Mammary epithelial cell (primary cell): ENCODE measurements at regions not wholly inside any gene's neighbourhood (a gene's known extent, or its start where the extent isn't known, plus 50 kb on each side); places are given as distances from the start of the nearest gene placed in this dataset.

Experiments used
- CTCF ChIP-seq, 2 donors: IDR thresholded peaks in 1 of 2; conservative IDR thresholded peaks in 1 of 2; 2 replicates each; pipeline ENCODE4 v1.5.1; 2011 to 2012; ENCODE audit warnings: inconsistent platforms in 2 of 2, low read length in 2 of 2, mild to moderate bottlenecking in 2 of 2, control low read depth in 1 of 2, low read depth in 1 of 2; ENCODE audit not compliant: insufficient read depth in 1 of 2; ENCODE audit errors: extremely low read depth in 1 of 2
- EZH2 ChIP-seq: IDR thresholded peaks from 2 replicates; pipeline ENCODE4 v1.6.1; 2012; ENCODE audit warnings: low read length, inconsistent platforms, borderline replicate concordance

GRCh38 chr4:74635490-74636123 is 158.7 kb downstream of the BTC start:
- TF ChIP-seq CTCF (conservative IDR thresholded peaks at IDR 0.05 in 1 of 2, IDR thresholded peaks at IDR 0.05 in 1 of 2; ENCODE audit: extremely low read depth in 1 of 2, insufficient read depth in 1 of 2, low read depth in 1 of 2, low read length in 2 of 2), result no peak
- no peak for TF ChIP-seq EZH2
